ENCODE measurements at regions not wholly inside any gene's neighbourhood (a gene's known extent, or its start where the extent isn't known, plus 50 kb on each side); places are given as distances from the start of the nearest gene placed in this dataset.

- TF ChIP-seq CTCF (conservative IDR thresholded peaks at IDR 0.05): no peak
- no peak overlapping the region for H3K27ac ChIP-seq
Observed at GRCh38 chrX:140447150-140447549, 57.7 kb downstream of the SOX3 start.

GRCh38 chrX:140440876-140441275, 64.0 kb downstream of the SOX3 start:
- no peak overlapping the region for H3K27ac ChIP-seq
- TF ChIP-seq CTCF (conservative IDR thresholded peaks at IDR 0.05): no peak

- no peak overlapping the region for H3K27ac ChIP-seq
- no peak for TF ChIP-seq CTCF (conservative IDR thresholded peaks at IDR 0.05)
Observed at GRCh38 chrX:140439476-140439875, 65.4 kb downstream of the SOX3 start.

- TF ChIP-seq CTCF (conservative IDR thresholded peaks at IDR 0.05): no peak
- no peak overlapping the region for H3K27ac ChIP-seq
Observed at GRCh38 chrX:140434347-140434746, 70.5 kb downstream of the SOX3 start.

GRCh38 chrX:140433582-140433981, 71.3 kb downstream of the SOX3 start:
- H3K27ac ChIP-seq: no peak overlapping the region
- no peak for TF ChIP-seq CTCF (conservative IDR thresholded peaks at IDR 0.05)

GRCh38 chrX:140432346-140433175, 72.3 kb downstream of the SOX3 start:
- H3K27ac ChIP-seq: no peak overlapping the region; the same call in 1 of the 2 replicates
- no peak for TF ChIP-seq CTCF (conservative IDR thresholded peaks at IDR 0.05)

GRCh38 chrX:140431521-140431920, 73.3 kb downstream of the SOX3 start:
- H3K27ac ChIP-seq: no peak overlapping the region
- TF ChIP-seq CTCF (conservative IDR thresholded peaks at IDR 0.05): no peak

Measured in VCaP (cell line).